ENCODE measurements at regions not wholly inside any gene's neighbourhood (a gene's known extent, or its start where the extent isn't known, plus 50 kb on each side); places are given as distances from the start of the nearest gene placed in this dataset.

DNA sequence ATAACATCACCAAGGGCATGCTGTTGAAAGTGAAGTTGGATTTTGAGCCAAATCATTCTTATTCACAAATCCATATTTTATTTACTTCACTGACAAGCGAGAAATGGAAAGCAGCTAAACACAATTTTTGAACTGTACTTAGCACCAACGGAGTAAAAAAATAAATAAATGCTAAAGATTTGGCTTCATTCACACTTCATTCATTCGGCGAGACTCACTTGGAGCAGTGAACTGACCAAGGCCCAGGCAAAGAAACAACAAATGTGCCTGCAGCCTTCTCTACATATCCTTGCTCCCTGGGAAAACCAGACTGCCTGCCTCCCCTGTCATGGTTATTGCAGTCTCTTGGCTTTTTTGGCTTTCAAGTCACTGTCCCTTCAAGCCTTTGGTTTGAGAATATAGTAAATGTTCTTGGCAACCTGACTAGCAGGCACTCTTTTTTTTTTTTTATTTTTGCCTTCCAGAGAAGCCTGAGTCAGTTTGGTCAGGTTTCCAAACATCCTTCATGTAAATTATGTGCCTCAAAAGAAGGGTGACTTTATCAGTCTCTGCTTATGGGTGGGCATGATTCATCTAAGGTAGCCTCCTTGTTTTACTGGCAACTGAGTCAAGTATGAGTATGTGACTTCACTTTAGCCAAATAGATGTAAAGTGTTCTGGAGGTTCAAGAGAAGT lies 177.6 kb upstream of the MEOX2 start:
- Histone ChIP-seq H3K4me1 (replicated peaks in 1 of 2; ENCODE audit: control insufficient read depth in 2 of 2, insufficient read depth in 2 of 2, low read length in 2 of 2) (no peaks in the 10 kb centered on the region), H3K4me3 (no peak overlapping the region), H3K27me3 (ENCODE audit: control insufficient read depth in 2 of 2, insufficient read depth in 2 of 2, low read length in 2 of 2) (no peaks in the 10 kb centered on the region), H3K79me2 (ENCODE audit: control insufficient read depth, insufficient read depth, low read length) (no peaks in the 10 kb centered on the region), H3K27ac (ENCODE audit: extremely low read depth, low read depth, low read length) (no peak overlapping the region), H3K9me1 (ENCODE audit: control insufficient read depth, insufficient read depth, low read length) (no peaks in the 10 kb centered on the region), H3K4me2 (ENCODE audit: insufficient read depth, low read length) (no peak overlapping the region), H3K9me3 (replicated peaks; ENCODE audit: control insufficient read depth, insufficient read depth, low read depth, low read length) (no peaks in the 10 kb centered on the region; the same call in 1 of the 2 replicates), H2AFZ (ENCODE audit: low read depth, low read length) (no peak overlapping the region), H4K20me1 (replicated peaks; ENCODE audit: control insufficient read depth, insufficient read depth, low read length) (no peaks in the 10 kb centered on the region), H3K9ac (ENCODE audit: insufficient read depth in 1 of 2, low read depth in 2 of 2, low read length in 2 of 2) (no peak overlapping the region), H3K36me3 (ENCODE audit: control insufficient read depth, insufficient read depth, low read length) (no peaks in the 10 kb centered on the region)
- DNase-seq (ENCODE audit: extremely low read depth in 1 of 4, low spot score in 3 of 4) = no peak
- no peak for ATAC-seq
- intact Hi-C loops (cut with micrococcal nuclease) (no loop called here), in situ Hi-C loops (cut with MboI) (no loop called here)
- ChIA-PET CTCF (ENCODE audit: low intra/inter-chr PET ratio) (no interaction called here), POLR2A (no interaction called here)
- no TSS peak for BruUV-seq (replicated peaks)
- no peak for FAIRE-seq
- WGBS (ENCODE audit: insufficient coverage, low coverage, missing lambda C conversion rate) = 0% methylated on average over 4 of the region's 4 CpGs
- TF ChIP-seq NUFIP1 (IDR thresholded peaks at IDR 0.05; ENCODE audit: partially characterized antibody) = no peak
- no peak for TF ChIP-seq MXI1 (IDR thresholded peaks at IDR 0.05; ENCODE audit: low read depth, low read length)
- TF ChIP-seq ZNF224 (CRISPR knock-in tag; IDR thresholded peaks at IDR 0.05) = no peak
- TF ChIP-seq, protein P1, sequence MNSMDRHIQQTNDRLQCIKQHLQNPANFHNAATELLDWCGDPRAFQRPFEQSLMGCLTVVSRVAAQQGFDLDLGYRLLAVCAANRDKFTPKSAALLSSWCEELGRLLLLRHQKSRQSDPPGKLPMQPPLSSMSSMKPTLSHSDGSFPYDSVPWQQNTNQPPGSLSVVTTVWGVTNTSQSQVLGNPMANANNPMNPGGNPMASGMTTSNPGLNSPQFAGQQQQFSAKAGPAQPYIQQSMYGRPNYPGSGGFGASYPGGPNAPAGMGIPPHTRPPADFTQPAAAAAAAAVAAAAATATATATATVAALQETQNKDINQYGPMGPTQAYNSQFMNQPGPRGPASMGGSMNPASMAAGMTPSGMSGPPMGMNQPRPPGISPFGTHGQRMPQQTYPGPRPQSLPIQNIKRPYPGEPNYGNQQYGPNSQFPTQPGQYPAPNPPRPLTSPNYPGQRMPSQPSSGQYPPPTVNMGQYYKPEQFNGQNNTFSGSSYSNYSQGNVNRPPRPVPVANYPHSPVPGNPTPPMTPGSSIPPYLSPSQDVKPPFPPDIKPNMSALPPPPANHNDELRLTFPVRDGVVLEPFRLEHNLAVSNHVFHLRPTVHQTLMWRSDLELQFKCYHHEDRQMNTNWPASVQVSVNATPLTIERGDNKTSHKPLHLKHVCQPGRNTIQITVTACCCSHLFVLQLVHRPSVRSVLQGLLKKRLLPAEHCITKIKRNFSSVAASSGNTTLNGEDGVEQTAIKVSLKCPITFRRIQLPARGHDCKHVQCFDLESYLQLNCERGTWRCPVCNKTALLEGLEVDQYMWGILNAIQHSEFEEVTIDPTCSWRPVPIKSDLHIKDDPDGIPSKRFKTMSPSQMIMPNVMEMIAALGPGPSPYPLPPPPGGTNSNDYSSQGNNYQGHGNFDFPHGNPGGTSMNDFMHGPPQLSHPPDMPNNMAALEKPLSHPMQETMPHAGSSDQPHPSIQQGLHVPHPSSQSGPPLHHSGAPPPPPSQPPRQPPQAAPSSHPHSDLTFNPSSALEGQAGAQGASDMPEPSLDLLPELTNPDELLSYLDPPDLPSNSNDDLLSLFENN (IDR thresholded peaks at IDR 0.05; ENCODE audit: low read depth in 2 of 2, low read length in 2 of 2) = no peak
- TF ChIP-seq ELF4 (CRISPR knock-in tag; IDR thresholded peaks at IDR 0.05) = no peak
- TF ChIP-seq, protein P2, sequence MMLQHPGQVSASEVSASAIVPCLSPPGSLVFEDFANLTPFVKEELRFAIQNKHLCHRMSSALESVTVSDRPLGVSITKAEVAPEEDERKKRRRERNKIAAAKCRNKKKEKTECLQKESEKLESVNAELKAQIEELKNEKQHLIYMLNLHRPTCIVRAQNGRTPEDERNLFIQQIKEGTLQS (IDR thresholded peaks at IDR 0.05) = no peak
- TF ChIP-seq, protein P2 (CRISPR knock-in tag; conservative IDR thresholded peaks at IDR 0.05) = no peak
- TF ChIP-seq, protein P3, sequence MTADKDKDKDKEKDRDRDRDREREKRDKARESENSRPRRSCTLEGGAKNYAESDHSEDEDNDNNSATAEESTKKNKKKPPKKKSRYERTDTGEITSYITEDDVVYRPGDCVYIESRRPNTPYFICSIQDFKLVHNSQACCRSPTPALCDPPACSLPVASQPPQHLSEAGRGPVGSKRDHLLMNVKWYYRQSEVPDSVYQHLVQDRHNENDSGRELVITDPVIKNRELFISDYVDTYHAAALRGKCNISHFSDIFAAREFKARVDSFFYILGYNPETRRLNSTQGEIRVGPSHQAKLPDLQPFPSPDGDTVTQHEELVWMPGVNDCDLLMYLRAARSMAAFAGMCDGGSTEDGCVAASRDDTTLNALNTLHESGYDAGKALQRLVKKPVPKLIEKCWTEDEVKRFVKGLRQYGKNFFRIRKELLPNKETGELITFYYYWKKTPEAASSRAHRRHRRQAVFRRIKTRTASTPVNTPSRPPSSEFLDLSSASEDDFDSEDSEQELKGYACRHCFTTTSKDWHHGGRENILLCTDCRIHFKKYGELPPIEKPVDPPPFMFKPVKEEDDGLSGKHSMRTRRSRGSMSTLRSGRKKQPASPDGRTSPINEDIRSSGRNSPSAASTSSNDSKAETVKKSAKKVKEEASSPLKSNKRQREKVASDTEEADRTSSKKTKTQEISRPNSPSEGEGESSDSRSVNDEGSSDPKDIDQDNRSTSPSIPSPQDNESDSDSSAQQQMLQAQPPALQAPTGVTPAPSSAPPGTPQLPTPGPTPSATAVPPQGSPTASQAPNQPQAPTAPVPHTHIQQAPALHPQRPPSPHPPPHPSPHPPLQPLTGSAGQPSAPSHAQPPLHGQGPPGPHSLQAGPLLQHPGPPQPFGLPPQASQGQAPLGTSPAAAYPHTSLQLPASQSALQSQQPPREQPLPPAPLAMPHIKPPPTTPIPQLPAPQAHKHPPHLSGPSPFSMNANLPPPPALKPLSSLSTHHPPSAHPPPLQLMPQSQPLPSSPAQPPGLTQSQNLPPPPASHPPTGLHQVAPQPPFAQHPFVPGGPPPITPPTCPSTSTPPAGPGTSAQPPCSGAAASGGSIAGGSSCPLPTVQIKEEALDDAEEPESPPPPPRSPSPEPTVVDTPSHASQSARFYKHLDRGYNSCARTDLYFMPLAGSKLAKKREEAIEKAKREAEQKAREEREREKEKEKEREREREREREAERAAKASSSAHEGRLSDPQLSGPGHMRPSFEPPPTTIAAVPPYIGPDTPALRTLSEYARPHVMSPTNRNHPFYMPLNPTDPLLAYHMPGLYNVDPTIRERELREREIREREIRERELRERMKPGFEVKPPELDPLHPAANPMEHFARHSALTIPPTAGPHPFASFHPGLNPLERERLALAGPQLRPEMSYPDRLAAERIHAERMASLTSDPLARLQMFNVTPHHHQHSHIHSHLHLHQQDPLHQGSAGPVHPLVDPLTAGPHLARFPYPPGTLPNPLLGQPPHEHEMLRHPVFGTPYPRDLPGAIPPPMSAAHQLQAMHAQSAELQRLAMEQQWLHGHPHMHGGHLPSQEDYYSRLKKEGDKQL (CRISPR knock-in tag; IDR thresholded peaks at IDR 0.05; ENCODE audit: borderline replicate concordance) = no peak
- TF ChIP-seq, protein P4, sequence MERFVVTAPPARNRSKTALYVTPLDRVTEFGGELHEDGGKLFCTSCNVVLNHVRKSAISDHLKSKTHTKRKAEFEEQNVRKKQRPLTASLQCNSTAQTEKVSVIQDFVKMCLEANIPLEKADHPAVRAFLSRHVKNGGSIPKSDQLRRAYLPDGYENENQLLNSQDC (CRISPR knock-in tag; IDR thresholded peaks at IDR 0.05) = no peak
- TF ChIP-seq, protein P5, sequence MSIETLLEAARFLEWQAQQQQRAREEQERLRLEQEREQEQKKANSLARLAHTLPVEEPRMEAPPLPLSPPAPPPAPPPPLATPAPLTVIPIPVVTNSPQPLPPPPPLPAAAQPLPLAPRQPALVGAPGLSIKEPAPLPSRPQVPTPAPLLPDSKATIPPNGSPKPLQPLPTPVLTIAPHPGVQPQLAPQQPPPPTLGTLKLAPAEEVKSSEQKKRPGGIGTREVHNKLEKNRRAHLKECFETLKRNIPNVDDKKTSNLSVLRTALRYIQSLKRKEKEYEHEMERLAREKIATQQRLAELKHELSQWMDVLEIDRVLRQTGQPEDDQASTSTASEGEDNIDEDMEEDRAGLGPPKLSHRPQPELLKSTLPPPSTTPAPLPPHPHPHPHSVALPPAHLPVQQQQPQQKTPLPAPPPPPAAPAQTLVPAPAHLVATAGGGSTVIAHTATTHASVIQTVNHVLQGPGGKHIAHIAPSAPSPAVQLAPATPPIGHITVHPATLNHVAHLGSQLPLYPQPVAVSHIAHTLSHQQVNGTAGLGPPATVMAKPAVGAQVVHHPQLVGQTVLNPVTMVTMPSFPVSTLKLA (conservative IDR thresholded peaks at IDR 0.05) = no peak
